ENCODE measurements at regions not wholly inside any gene's neighbourhood (a gene's known extent, or its start where the extent isn't known, plus 50 kb on each side); places are given as distances from the start of the nearest gene placed in this dataset.

GRCh38 chr18:14933049-14933851, 185.3 kb downstream of the ANKRD30B start:
- TF ChIP-seq SMC3 (IDR thresholded peaks at IDR 0.05; ENCODE audit: low read depth, low read length) (no peak), CEBPB (IDR thresholded peaks at IDR 0.05; ENCODE audit: low read depth, low read length) (no peak), CTCF (conservative IDR thresholded peaks at IDR 0.05; ENCODE audit: low read depth, low read length) (no peak)
